HG02943 (cell line): ENCODE measurements at regions not wholly inside any gene's neighbourhood (a gene's known extent, or its start where the extent isn't known, plus 50 kb on each side); places are given as distances from the start of the nearest gene placed in this dataset.
"Not testable (repeated sequence)": the region's sequence is repeated elsewhere in the genome, so short reads cannot be mapped to it uniquely, and the experiment has no call there.

Experiments used
- ATAC-seq: cut with Tn5 transposase; IDR thresholded peaks from one replicate; pipeline ENCODE4 v1.9.1; 2021; ENCODE audit warnings: mild to moderate bottlenecking, low read depth, moderate library complexity; ENCODE audit not compliant: unreplicated experiment

DNA sequence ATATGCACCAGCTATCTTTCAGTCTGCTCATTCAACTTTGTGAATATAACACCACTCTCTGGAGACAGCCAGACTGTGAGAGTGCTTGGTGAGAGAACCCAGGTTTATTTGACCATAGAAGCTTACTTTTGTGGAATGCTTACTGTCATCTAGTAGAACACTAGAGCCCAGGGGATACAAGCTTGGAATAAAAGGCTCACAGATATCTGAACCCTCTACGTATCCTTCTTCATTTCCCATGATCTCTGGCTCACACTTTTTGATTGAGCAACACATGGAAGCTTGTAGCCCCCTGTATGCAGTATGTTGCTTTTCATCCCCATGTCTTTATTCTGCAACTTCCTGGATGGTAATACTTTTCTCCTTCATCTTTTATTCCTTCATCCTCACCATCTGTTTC, 835.3 kb upstream of the CITED2 start:
- no peak for ATAC-seq

DNA sequence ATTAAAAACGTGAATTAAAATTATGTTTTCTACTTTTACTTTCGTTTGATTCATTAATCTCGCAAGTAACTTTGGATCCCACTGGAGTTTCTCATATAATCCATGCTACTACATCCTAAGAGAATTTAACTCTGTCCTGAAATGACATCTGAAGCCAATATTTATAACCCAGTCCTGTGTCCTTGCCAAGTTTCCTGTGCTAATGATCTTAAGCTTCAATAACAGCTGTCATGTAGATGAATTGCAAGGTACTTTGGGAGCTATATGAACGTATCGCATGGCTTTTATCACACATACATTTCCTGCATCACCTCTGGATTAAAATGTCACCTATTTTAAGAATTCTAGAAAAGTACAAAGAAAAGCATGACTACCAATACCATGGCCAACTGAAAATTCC, 833.8 kb upstream of the CITED2 start:
- no peak for ATAC-seq

DNA sequence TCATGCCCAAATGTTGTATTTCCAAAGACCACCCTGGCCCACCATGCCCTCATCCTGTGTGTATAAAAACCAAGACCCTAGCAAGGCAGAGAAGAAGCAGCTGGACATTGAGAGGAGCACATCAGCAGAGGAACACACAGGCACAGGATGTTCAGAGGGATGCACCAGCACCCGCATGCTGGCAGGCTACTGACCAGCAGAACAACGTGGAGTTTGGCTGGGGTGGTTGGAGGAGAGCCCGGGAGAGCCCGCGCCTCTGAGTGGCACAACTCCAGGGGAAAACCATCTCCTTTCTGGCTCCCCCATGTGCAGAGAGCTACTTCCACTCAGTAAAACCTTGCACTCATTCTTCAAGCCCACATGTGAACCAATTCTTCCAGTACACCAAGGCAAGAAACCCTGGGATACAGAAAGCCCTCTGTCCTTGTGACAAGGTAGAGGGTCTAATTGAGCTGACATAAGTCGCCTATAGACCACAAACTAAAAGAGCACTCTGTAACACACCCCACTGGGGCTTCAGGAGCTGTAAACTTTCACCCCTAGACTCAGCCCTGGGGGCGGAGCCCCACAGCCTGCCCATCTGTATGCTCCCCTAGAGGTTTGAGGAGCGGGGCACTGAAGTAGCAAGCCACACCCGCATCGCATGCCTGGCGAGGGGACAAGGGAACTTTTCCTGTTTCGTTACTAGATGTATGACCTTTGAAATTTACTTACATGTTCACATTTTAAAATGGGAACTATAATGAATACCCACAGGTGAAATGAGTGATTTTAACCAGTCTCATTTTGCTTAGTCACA, 831.5 kb upstream of the CITED2 start:
- no peak for ATAC-seq

DNA sequence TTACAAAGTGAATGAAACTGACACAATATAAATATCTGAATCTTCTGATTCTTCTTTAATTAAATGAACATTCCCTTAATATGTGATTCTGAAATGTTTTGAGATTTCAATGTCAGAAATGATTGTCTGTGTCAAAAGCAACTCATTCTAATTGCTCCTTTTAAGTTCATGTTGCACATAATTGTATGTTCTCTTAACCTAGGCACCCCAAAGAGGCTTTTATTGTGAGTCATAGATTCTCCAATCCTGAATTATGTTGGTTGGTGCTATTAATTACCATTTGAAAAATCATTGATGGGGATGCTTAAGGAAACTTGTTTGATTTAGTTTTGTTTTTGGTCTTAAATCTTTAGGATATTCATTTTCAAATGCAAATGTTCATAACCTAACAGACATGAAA, 829.7 kb upstream of the CITED2 start:
- ATAC-seq: no peak

DNA sequence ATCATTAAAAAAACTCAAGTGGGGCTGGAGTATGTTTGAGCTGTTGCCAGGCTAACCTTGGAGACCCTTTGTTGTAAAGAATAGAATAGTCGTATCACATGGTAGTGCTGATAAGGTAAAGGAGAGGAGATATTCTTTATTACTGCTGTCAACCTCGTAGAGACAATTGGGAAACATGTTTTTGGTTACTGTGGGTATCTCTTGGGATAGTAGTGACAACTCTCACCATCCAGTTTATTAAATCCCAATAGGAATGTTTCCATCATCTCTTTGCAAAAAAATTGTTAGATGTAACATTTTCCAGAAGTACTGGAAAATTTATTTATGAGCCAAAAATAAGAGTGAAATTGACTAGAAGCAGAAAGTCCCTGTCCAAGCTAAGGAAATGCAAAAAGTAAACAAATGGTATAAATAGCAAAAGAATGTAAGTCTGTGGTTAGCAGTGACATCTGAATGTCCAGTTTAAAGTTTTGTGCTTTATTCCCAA, 829.3 kb upstream of the CITED2 start:
- ATAC-seq: no peak

DNA sequence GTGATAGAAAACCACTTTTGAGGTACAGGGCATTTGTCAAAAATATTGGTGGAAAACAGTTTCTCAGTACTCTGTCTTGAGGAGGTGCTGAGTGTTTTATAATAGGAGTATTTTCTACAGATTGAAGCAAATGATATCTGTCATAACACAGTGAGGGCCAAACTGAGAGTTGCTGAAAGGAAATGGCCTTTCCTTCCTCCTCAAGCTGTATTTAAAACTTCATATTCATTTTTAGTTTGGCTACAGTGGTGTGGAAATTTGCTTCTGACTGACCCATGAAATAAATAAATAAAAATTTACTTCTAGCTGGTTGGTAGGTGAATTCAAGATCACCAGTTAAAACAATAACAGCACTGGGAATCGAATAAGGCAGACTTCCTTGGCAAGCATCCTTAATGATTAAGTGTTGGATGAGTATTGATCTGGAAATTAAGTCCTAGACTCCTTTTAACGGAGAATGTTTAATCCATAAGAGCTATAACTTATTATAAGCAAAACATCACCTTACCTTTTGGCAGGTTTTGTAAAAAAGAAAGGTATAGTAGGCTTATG, 828.6 kb upstream of the CITED2 start:
- no peak for ATAC-seq

DNA sequence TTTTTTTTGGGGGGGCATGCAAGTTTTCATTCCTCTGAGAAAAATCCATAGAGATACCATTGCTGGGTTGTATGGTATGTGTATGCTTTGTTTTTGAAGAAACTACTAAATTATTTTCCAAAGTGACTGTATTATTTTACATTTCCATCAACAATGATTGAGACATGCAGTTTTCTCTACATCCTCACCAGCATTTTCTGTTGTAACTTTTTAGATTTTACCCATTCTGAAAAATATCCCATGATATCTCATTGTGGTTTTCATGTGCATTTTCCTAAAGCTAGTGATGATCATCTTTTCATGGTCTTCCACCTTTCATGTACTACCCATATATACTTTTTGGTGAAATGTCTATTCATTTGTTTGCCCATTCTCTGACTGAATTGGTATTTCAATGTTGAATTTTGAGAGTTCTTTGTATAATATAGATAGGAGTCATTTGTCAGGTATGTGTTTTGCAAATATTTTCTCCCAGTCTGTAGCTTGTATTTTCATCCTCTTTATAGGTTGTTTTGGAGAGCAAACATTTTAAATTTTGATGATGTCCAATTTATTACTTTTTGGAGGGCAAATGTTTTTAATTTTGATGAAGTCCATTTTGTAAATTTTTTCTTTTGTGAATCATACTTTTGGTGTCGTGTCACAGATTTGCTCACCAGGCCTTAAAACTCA, 827.5 kb upstream of the CITED2 start:
- ATAC-seq: no peak

DNA sequence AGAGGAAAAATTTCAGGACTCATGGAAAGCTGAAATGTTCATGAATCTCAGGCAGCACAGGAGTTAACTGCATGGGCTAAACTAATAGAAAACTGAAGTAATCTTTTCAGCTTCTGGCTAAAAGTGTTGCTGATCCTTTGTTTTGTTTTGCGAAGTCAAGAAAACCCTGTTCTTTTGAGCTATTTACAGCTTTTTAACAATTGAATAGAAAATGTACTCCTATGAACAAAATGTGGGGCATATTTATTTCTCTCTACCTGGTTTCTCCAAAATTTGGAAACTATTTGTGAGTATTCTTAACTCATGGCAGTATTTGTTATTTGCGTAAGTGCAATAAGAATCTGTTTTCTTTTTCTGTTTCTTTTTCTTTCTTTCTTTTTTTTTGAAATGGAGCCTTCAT, 818.8 kb upstream of the CITED2 start:
- no peak for ATAC-seq

DNA sequence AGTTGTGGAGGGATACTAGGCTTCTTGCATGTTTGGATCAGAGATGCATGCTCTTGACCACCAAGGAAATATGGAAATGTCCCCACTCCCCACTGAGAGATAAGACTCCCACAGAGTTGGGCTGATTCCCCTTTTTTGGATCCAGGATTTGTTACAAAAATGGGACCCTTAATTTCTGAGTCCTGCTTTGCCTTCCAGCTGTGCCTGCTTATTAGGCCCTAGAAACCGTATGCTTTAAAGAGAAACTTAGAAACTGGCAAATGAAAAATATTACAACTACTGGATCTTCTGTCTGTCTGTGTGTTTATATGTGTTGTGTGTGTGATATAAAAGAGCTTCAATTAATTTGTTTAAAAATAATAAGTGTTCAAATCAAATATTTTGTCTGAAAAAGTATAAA, 817.6 kb upstream of the CITED2 start:
- no peak for ATAC-seq

DNA sequence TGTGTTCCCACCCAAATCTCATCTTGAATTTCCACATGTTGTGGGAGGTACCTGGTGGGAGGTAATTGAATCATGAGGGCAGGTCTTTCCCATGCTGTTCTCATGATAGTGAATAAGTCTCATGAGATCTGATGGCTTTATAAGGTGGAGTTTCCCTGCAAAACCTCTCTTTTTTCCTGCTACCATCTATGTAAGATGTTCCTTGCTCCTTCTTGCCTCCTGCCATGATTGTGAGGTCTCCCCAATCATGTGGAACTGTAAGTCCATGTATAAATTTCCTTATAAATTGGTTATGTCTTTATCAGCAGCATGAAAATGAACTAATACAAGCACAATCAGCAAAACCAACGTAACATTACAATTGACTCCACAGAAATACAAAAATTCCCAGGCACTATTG, 814.8 kb upstream of the CITED2 start:
- ATAC-seq: not testable (repeated sequence)

DNA sequence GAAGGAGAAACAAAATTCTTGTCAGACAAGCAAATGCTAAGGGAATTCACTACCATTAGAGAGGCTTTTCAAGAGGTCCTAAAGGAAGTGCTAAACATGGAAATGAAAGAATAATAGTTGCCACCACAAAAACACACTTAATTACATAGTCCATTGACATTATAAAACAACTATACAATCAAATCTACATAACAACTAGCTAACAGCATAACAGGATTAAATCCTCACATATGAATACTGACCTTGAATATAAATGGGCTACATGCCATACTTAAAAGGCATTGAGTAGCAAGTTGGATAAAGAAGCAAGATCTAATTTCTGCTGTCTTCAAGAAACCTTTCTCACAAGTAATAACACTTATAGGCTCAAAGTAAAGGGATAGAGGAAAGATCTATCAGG, 811.5 kb upstream of the CITED2 start:
- no peak for ATAC-seq

DNA sequence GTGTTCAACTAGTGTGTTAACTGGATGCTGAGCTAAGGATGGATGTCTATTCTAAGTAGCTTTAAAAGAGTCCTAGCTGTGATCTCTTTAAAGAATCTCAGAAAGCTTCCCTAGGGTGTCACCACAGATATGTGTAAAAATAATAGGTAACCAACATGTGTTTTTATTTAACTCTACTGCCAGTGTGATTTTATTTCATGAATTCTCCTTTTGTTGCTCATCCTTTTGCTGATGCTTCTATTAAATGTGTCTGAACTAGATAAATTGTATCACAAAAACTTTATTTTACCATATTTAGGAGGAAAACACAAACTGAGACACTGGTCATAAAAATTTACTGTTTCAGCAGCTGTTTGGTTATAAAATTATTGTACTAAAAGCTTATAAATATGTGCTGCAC, 809.4 kb upstream of the CITED2 start:
- no peak for ATAC-seq

DNA sequence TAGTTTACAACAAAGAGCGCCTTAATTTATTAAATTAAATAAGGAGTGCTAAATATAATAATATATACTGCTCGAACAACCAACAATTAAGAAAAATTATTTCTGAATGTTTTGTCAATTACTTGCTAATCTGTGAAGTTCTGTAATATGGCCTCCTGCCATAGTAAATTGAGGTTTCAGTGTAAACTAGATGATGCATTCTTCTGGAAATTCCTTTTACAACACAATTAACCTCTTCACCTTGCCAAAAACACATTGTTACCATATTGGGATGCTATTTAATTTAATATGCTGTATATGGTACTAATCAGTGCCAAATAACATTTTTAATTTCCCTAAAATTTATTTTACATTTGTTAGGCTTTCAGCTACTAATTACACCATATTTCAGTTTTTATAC, 808.4 kb upstream of the CITED2 start:
- no peak for ATAC-seq

DNA sequence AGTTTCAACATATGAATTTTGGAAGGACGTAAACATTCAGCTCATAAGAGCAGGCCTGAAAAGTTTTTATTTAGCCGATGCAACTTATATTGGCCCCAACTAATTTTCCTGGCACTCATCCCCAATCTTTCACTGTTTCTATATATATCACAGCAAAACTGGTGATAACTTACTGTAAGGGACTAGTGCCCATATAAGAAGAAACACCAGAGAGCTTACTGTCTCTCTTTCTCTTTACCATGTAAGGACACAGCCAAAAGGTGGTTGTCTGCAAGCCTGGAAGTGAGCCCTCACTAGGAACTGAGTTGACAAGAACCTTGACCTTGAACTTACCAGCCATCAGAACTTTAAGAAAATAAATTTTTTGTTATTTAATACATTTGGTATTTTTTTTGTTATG, 807.4 kb upstream of the CITED2 start:
- no peak for ATAC-seq

DNA sequence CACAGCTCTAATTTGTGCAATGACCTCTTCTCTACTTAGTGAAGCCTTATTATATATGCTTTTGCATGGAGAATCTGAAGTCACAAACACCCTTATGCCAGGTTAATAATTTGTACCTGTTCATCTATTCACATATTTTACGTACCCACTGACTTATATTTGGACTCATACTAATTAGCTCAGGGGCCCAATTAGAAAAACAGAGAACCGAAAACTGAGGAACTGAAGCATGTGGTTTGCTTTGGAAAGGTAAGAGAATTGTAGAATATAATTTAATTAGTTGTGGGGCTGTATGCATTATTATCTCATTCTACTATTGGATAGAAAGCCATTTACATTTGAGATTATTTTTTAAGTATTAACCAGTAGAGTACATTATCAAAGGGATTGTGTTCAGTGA, 805.9 kb upstream of the CITED2 start:
- ATAC-seq: no peak

DNA sequence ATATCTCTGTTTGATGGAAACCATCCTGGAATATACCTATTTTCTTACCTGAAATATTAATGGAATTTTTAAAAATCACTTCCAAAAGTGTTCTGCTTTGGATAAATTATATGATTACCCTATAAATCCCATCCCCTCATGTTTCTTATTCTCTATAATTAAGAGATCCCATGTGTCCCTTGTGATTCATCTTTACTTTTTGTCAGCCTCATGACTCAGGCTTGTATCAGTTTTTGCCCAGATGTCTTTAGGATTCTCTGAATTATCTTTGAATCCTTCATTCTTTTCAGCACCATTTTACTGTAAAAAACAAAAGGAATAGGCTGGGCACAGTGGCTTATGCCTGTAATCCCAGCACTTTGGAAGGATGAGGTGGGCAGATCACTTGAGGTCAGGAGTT, 804.5 kb upstream of the CITED2 start:
- no peak for ATAC-seq

DNA sequence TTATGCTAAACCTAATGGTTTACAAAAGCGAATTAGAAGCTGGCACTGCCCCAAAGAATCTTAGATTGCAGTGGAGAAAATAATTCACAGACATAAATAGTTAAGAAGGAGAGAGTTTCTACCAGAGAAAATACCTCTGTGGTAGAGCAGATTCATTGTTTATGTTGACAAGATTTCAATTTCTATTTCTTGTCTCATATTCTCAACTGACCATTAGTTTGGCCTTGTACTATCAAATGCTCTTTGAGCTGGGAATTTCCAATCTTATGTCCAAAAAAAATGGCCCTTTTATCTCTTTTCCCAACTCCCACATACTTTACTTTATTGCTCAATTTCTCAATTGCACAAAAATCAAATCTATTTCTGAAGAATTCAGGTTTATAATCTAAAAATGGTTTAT, 804.1 kb upstream of the CITED2 start:
- no peak for ATAC-seq

DNA sequence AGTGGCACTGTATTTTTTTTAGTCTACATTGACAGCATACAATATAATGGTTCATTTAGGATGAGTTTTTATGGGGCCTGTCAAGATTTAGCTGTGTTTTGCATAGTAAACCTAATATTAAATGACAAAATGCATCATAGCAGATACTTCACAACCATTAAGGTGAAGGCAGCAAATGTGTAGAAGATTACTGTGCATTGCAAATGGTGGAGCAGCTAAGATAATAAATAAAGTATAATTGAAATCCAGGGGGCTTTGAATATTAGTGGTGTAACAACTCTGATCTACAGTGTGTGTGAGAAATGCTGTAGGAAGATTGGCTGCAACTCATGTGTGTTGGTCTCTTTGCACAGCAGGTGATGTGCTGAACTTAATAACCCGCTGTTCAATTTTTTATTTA, 801.9 kb upstream of the CITED2 start:
- ATAC-seq: no peak

DNA sequence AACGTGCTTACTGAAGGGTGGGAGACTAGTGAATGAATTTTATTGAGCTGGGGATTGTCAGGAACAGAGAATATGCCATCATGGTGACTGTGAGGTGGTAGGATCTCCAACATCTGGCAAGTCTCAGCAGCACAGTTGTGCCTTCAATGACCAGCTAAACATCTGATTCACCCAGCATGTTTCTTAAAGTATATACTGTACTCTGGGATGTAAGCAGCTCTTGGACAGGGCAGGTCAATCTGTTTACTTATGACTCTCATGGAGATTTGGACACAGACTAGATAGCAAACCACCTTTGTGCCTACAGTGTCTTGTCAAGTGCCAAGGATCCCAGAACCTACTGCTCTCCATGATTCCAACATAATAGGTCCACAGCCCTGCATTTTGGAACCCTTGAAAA, 801.0 kb upstream of the CITED2 start:
- no peak for ATAC-seq

DNA sequence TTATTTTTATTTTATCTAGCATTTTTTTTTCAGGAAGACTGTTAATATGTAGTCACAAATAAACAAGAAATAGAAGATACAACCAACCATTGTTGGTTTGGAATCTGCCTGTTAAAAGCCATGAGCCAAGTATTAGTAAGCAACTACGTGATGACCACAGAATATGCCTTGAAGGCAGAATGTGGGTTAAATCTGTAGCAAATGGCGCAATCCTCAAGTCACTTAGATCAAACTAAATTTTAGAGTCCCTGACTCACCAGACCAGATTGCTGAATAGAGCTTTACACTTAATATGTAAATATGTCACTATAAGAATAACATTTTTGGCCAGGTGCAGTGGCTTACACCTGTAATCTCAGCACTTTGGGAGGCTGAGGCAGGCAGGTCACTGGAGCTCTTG, 800.1 kb upstream of the CITED2 start:
- ATAC-seq: no peak

DNA sequence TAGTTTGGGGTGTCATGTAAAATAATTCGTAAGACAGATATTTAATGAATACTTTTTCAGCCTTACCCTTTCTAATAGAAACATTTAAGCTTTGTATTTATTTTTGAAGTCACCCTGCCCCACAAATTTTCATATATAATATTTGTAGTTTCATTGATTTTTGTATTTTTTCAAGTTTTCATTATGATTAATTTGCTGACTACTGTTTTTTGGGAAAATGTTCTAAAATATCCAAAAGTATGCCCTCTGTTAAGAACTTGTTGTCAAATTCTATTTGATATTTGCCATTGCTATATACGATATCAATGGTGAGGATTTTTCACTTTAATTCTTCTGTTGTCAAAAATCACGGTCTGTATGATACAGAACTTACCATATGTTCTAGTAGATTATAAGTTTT, 793.9 kb upstream of the CITED2 start:
- ATAC-seq: no peak

DNA sequence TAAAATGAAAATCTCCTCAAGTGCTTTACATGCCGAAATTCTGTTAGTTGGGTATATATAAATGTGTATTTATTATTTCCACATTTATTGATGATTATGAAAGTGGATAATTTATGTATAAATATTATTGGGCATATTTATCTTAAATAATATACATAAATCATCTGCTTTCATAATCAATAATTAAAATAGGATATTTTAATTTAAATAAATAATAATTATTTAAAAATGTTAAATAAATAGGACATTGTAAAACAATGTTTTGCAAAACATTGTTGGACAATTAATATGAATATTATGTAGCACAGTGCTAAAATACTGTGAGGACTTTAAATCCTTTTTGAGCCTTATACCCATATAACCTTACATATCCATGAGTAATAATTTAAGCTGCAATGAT, 786.5 kb upstream of the CITED2 start:
- ATAC-seq: no peak
